Left hindlimb (tissue), 1 donor: ENCODE measurements at regions not wholly inside any gene's neighbourhood (a gene's known extent, or its start where the extent isn't known, plus 50 kb on each side); places are given as distances from the start of the nearest gene placed in this dataset.

Source experiments
- DNase-seq: peaks from one replicate; pipeline ENCODE4 v3.0.0-alpha.2; 2018

GRCh38 chr5:98992552-98992951 lies 63.7 kb upstream of the CHD1 start:
- DNase-seq, result no peak

DNA sequence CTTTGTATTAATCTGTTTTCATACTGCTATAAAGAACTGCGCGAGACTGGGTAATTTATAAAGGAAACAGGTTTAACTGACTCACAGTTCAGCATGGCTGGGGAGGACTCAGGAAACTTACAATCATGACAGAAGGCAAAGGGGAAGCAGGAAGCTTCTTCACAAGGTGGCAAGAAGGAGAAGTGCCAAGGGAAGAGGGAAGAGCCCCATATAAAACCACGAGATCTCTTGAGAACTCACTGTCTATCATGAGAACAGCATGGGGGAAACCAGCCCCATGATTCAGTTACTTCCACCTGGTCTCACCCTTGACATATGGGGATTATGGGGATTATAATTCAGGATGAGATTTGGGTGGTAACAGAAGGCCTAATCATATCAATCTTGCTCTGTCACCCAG lies 60.9 kb upstream of the CHD1 start:
- no peak for DNase-seq

- DNase-seq, result no peak
Observed at GRCh38 chr5:98986587-98986986, 57.8 kb upstream of the CHD1 start.

- DNase-seq, result no peak
Observed at GRCh38 chr5:98982880-98983279, 54.1 kb upstream of the CHD1 start.
